GM19025 (cell line): ENCODE measurements at regions not wholly inside any gene's neighbourhood (a gene's known extent, or its start where the extent isn't known, plus 50 kb on each side); places are given as distances from the start of the nearest gene placed in this dataset.

ENCODE experiments used
- ATAC-seq: cut with Tn5 transposase; IDR thresholded peaks from one replicate; pipeline ENCODE4 v1.9.1; 2021; ENCODE audit warnings: mild to moderate bottlenecking, low read depth, moderate library complexity; ENCODE audit not compliant: unreplicated experiment

DNA sequence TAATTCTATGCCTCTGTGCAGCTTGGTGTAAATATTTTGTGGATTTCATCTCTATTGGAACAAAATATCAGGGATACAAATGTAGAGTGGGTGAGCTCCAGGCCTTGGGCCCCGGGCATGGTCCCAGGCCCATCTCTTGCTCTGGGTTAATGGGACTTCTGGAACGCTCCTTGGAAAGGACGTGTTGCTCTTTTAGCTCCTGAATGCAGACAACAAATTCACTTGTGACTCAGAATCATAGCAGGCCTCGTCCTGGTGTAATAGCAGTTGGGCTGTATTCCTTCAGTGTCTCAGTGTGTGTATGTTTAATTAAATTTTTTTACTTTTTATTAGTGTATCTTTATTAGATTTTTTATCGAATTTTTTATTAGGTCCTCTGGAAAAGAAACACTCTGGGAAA lies 266.7 kb upstream of the C2CD4B start:
- no peak for ATAC-seq

DNA sequence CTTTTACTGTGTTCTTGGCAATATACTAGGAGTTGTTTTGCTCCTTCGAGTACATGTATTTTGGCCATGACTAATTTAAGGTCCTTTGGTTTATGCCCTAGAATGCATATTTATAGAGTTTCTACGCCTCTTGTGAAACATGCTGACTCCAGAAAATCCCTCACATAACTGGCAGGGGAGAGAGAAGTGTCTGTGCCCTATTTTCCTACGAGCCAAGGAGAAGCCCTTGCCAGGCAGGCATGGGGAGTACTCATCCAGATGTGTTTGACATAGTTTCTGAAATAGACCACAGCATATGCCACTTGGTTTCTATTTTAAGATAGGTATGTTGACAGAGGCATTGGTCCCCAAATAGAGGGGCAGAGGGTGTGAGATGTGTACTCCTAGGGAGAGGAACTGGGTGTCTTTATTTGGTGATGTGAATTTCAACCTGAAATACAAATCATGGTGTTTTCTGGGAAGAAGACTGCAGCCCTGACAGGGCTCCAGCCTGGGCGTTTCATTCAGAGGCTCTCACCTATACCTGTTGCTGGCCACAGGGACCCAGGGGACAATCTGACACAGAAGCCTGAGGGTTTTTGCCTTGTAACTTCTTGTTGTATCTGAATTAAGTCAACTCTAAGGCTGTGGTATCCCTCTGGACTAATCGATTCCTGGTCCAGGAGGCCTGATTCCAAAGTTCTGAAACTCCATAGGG lies 267.8 kb upstream of the C2CD4B start:
- ATAC-seq = no peak

DNA sequence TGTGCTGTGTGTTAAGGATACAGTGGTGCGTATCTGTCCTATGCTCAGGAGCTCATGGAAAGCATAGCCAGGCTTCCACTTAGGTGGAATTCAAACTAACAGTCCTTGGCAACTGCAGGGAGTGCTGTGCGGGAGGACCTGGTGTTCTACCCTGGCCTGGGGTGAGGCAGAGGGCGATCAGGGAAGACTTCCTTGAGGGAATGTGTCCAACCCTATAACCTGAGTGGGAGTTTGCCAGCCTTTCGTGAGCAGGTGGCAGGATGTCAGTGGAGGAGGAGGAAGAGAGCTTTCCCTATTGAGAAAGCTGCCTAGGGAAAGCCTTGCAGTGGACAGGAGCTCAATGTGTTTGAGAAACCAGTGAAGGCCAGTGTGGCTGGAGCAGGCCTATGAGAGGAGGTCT lies 271.1 kb upstream of the C2CD4B start:
- ATAC-seq = no peak

DNA sequence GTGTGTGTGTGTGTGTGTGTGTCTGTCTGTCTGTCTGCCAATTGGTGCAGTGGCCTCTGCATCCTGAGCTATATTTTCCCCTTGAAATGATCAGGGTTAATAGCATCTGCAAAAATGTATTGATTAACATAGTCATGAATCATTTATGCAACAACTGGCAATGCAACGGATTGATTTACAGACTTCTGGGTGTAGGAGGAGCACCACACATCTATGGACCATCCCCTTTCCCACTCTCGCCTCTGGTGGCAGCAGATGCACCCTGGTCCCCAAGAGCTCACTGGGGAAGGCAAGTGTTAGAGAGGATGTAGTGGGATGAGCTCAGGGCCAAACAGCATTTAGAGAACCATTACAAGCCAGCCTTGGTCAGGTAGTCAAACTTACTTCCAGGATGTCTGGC lies 272.7 kb upstream of the C2CD4B start:
- ATAC-seq = no peak

DNA sequence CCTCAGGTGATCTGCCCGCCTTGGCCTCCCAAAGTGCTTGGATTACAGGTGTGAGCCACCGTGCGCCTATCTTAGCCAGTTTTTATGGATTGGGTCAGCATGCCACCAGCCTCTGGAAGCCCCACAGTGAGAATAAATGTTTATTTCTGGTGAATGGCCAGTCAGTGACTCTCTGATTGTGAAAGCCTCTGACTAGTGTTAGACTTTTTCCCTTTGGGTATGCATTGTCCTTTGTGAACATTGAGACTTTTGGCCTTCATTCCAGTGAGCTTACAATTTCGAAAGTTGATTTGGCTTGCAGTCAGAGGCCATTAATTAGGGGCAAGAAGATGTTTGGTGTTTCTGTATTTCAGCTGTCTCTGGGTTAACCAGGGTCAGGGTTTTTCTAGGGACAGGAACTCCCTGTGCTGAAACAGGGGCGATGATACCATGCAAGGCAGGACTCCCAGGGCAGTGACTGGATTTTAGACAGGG lies 274.5 kb upstream of the C2CD4B start:
- no peak for ATAC-seq

DNA sequence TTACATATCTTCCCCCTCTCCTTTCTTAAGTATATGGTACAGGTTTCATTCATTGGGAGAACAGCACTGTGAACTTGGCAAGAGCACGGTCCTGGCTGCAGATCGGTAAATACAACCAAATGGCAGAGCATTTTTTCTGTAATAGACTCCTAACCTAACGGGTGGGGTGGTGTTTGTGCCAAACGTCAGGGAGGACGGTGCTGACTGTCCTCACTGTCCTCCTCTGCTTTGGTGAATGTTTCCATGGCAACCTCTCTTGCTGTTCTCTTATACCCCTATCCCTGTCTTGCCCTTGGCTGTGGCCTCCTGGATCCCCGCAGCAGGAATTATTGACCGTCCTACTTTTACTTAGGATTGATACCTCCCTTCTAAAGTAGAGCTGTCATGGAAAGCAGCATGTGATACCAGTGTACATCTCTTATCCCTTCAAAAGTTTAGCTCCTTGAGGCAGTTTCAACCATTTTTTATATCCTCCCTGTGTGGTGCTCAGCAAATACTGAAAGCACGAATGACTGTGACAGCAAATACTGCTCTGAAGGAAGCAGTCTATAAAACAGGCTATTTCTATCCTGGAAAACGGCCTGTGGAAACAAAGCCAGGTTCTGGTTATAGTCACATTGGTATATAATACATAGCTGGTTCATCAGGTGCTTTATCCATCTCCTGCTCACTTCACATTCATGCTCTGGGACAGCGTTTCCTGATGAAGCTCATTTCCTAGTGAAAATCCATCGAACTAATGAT lies 275.4 kb upstream of the C2CD4B start:
- no peak for ATAC-seq

DNA sequence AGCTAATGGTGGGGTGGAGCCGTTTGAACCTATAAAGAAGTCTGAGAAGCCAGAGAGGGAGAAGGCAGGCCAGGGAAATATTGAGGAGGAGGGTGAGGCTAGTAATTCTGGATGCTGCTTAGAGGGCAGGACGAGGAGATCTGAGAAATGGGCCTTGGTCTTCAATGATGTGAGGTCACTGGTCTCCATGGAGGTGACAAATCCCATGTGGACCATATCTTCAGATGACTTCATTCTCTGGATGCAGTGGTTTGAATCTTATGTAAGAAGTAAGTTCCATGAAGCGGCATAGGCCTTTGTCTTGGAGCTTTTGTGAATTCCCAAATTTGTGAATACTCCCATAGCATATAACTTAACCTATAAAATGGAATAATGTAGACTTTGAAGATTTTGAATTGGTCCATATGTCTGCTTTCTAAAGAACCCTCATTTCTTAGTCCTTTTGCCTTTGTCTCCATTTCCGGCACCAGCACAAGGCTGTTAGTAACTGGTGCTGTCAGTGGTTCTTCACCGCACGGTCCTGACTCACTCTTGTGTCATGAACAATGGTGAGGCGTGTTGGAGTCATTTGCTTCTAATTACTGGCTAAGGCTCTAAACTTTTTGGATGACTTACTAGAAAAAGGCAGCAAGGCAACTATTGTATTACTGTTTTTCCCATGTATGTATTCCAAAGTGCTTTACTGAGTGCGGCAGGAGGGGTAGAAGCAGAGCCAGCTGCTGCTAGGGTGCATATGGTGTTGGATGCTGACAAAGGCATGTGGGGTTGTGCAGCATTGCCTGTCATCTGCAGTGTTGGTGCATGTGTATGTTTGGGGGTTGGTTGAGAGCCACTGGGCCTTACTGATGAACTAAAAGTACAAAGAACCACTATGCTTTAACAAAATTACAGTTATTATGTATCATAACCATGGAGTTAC lies 279.3 kb upstream of the C2CD4B start:
- ATAC-seq = no peak

DNA sequence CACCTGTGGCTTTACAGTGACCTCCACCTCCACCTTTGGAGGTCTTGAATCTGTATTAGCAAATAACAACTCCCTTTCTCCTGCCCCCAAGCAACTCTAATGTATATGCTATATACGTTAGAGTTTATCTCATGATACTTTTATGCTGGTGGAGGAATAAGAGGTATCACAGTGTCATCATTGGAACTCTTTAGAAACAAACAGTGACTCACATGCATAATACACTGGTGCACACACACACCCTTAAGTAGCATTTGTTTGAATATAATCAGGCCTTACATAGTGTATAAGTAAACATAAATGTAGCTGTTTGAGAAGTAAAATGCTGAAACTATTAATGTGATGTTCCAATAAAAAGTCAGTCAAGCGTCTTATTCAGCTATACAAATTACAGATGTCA lies 280.2 kb upstream of the C2CD4B start:
- ATAC-seq = no peak

DNA sequence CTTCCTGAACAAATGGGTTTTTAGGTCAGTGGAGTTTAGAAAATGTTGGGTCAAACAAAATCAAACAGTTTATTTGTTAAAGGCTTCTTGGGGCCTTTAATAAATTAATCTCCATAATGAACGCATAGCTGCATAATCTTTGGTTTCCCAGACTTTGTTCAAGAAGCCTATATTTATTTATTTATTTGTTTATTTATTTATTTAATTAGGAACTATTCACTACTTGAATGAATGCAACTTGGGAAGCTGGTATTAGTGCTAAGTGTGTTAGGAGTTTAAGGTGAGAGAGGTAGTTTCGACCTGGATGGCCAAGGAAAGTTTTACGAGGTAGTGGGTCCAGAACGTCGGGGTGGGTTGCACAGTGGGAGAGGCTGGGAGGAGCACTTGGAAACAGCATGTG lies 281.9 kb upstream of the C2CD4B start:
- ATAC-seq = no peak

DNA sequence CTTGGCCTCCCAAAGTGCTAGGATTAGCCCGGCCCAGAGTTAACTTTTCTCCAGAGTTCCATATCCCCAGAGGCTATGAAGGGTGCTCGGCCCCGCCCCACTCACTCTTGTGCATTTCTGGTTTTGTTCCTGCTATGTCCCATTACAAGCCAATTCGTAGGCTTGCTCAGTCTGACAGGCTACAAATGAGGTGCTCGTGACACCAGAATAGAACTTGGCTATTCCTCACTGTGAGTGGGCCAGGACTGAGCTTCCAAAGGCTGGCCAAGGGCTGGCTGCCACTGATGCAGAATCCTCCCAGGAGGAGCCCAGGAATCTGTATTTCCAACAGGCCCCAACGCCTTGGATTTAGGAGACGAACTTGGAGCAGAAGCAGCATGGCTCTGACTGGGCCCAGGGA lies 282.7 kb upstream of the C2CD4B start:
- ATAC-seq = no peak

DNA sequence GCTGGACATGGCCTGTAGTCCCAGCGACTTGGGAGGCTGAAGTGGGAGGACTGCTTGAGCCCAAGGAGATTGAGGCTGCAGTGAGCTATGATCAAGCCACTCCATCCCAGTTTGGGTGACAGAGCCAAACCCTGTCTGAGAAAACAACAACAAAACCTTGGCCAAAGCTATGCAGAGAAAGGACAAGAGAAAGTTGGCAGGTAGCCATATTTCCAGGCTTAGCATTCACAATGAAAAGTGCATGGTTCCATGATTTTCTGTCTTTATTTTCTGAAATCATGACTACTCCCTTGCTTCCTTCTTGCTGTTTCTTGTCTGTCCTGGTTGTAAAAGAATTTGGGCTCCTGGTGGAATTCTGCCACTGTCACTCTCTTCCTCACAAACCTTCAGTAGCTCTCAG lies 284.6 kb upstream of the C2CD4B start:
- no peak for ATAC-seq

DNA sequence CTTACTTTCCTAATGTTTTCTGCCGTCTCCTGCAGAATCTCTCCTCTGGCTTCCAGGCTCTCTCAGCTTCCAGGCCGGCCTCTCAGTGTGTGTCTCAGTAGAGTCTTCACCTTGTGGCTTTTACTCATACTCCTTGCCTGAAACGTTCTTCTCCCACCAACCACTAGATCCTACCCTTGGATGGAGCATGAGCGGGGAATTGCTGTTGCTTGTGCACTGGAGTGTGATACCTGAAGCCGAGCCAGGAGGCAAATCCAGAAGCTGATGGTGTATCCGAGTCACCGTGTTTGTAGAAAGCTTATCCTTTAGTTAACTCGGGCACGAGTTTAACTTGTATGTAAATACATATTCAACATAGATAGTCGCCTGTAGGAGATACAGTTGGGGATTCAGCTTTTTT lies 285.0 kb upstream of the C2CD4B start:
- no peak for ATAC-seq

DNA sequence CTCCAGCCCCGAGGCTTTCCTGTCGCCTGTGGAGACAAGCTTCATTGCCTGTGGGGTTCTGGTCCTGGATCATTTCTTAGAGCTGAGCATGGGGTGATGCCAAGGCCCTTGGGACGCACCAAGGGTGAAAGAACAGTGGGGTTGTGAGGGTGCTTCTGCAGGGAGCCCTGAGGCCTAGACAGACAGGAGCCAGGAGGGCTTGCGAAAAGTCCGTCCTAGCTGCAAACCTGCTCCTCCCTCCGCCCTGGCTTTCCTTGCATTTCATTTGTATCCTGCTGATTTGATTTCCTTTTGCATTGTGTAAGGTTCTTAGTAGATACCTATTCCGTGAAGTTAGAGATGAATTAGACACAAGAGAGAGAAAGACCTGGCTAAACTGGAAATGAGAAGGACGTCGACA lies 286.9 kb upstream of the C2CD4B start:
- no peak for ATAC-seq

DNA sequence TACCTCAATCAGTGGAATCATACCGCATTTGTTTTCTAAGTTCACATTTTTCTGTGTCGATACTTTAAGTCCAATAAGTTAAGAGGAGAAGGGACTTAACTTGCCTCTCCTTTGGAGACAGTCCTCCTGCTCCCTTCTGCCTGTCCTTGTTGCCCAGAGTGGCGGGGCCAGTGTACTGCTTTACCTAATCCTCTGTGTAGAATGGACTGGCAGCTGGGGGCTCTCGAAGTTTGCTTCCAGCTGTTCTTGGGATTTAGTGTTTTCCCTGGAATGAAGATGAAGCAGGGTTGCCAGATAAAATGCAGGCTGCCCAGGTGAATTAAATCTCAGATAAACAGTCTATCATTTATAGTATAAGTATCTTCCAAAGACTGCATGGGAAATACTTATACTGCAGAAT lies 287.6 kb upstream of the C2CD4B start:
- ATAC-seq = no peak

DNA sequence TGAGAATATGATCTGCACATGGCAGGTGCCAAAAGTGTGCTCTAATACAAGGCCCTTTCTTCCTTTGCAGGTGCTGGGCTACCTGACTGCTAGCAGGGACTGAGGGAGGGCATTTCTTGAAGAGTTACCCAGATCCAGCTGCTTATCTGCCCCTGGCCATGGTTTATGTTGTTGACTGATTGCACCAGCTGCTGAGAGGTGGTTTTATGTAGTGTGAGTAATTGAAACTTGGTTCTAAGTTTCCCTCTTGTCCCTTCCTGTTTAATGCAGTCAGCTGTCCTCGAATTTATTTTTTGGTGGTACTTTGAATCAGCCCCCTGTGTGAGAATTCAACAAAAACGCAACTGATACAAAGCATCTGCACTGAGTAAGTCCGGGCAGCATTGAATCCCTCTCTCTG lies 288.3 kb upstream of the C2CD4B start:
- no peak for ATAC-seq

DNA sequence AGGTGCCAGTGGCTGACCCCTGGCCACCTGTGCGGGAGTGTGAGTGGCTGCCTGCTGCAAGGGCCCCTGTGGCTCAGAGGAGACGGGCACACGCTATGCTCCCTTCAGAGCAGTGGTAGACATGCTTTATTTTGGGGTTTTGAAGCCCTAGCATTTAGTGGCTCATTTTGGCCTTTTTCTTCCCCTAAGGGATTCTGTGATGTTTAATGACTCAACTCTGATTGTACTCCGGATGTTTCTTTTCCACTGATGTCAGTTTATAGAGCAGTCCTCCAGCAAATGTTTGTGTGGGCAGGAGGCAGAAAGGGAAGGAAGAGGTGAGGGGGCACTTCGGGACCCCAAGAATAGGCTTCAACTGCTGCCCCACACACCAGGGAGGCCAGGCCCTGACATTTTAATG lies 288.9 kb upstream of the C2CD4B start:
- no peak for ATAC-seq

DNA sequence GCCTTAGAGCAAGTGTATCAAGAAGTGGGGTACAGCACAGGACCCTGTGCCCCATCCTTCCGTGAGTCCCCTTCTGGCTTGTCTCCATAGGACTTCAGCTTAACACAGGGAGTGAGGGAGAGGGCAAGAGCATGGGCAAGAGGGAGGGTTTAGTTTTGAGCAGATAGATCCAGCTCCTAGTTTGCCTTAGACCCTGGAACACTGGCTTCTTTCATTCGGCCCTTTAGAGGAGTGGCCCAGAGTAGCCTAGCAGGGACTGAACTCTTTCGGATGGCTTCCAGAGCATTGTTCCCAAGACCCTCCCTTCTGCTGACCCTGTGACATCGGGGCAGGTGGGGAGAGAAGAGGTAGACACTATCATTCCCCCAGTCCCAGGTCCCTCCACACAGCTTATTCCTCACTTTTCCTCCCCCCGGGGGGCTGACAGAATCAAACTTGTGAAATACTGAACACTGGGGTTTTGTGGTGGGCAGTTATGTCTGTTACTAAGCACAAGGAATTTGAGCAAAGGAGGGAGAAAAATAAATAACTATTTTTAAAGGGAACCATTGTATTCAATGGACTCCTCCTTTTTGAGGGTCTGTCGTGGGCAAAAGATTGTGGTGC lies 289.6 kb upstream of the C2CD4B start:
- ATAC-seq = no peak

DNA sequence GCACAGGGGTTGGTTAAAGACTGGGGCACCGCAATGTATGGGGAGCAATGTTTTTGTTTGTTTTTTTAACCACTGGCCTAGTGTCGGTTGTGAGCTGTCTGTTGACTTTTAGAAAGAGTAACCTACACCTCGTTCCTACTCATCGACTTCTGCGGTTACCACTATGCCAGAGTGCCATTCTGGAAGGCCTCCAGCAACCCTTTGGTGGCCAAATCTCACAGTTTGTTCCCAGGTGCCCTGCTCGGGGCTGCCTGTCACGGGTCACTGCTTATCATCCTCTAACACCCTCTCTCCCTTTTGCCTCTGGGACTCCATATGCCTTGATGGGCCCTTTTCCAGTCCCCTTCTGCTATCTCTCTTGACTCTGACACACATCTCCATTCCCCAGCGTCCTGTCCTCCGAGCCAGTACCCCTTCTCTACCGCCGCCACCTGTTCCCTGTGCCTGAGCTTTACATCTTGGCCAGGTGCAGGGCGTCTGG lies 290.4 kb upstream of the C2CD4B start:
- no peak for ATAC-seq

DNA sequence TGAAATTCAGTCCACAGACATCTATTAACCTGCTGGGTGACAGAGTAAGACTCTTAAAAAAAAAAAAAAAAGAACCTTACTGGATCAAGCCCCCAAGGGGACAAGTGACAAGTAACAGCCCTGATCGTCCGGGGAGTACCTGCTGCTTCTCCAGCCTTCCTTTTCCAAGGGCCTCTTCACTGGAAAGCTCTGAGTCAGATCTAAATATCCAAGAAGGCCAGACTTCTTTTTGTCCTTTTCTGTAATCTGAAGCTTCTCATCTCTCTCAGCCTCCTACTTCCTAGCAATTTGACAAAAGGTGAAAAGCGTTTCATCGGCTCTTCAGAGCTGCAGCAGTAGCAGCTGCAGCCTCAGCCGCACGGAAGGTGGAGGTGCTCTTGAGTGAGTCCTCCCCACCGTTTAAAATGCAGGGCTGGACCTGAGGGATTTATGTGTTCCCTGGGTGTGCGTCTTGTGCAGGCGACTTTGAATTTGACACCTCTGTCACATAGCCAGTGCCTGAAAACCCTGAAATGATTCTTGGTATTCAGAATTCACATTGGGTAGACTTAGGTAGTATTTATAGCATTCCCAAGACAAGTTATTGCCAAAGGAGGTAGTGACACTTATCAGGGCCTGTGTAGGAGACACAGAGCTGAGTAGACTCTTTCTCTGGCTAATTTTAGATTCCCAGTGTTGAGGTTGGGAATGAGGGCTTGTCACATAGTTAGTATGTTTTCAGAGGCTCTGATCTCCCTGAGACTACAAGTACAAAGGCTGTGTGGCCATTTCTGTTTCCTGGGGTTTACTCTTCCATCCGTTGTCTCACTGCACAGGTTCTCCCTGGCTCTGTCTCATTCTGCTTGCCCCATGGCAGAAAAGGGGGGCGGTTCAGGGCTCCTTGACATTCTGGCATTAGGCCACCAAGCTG lies 291.2 kb upstream of the C2CD4B start:
- no peak for ATAC-seq

DNA sequence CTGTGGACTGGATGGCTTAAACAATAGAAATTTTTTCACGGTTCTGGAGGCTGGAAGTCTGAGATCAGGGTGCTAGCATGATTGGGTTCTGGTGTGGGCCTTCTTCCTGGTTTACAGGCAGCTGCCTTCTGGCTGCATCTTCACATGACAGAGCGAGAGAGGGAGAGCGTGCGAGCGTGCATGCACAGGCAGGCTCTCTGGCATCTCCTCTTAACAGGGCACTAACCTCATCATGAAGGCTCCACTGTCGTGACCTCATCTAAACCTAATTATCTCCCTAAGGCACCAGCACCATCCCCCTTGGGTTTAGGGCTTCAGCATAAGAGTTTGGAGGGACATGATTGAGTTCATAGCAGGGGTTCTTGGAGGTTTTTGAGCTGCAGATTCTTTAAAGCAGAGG lies 292.0 kb upstream of the C2CD4B start:
- ATAC-seq = no peak
